NCI-H345 (cell line): ENCODE measurements at regions not wholly inside any gene's neighbourhood (a gene's known extent, or its start where the extent isn't known, plus 50 kb on each side); places are given as distances from the start of the nearest gene placed in this dataset.
"Not testable (repeated sequence)": the region's sequence is repeated elsewhere in the genome, so short reads cannot be mapped to it uniquely, and the experiment has no call there.

Experiments used
- DNase-seq: peaks from one replicate; lab custom pipeline; 2025; lab: John Stamatoyannopoulos, UW

GRCh38 chr9:589723-590122, 251.8 kb upstream of the DMRT1 start:
- DNase-seq: no peak

- no peak for DNase-seq
These were observed 250.2 kb upstream of the DMRT1 start for GRCh38 chr9:591292-591691.

DNA sequence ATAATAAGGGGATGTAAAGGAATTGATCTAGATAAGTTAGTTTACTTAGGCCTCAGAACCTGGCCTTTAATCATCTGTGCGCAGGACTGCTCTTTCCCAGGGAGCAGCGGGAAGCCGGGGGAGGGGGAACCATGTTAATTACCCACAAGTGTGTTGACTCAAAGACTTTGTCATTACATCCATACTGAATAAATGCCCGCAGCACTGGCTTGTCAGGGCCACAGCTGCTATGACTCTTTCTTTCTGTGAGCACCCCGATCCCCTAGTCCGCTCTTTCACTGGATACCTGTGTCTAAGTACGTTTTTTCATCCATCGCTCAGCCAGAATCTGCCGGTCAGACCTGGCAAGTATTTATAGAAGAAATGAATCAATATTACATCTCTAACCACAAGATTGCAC, 249.3 kb upstream of the DMRT1 start:
- no peak for DNase-seq

GRCh38 chr9:592733-593132, 248.8 kb upstream of the DMRT1 start:
- DNase-seq: no peak

GRCh38 chr9:593809-594208, 247.7 kb upstream of the DMRT1 start:
- DNase-seq: no peak

DNA sequence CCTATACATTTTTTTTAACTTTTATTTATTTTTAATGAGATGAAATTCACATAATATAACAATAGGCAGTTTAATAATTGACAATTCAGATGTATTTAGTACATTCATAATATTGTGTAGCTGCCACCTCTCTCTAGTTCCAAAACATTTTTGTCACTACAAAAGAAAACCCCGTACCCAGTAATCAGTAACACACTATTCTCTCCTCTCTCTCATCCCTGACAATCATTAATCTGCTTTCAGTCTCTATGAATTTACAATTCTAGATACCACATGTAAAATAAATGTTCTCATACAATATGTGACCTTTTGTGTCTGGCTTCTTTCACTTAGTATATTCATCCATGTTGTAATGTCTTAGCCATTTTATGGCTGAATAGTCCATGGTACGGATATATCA, 244.8 kb upstream of the DMRT1 start:
- no peak for DNase-seq

GRCh38 chr9:600006-600405, 241.5 kb upstream of the DMRT1 start:
- no peak for DNase-seq

DNA sequence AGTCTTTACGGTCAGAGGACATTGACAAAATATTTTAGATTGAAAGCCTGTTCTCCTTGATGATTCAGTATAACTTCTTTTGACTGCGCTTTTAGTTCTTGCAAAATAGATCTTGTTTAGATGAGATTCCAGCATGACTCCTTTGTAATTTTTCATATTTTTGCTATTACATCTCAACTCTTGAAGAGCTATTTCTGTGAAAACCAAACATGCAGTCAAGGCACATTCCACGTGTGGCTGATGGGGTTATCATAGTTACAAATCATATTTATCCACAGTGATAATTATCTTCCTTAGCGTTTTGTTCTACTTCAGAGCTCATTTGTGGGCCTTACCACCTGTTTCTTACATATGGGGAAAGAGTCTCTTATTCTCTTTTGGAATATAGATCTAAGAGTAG, 238.8 kb upstream of the DMRT1 start:
- no peak for DNase-seq

DNA sequence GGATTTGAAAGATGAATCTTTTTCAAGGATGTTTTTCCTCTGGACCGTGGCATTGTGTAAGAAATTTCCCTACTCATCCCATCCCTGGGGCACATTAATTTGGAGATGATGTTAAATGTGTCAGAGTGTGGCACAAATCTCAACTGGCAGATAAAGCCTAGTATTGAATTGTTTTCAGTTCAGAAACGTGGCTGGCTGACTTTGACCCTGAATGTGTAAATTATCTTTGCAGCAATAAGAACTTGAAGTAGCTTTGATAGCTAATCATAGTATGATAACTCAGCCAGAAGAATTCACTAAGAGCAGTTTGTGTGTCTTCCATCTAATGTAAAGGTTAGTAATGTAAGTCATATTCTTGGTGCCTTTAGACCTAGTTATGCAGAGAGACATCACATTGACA, 238.4 kb upstream of the DMRT1 start:
- DNase-seq: no peak

- no peak for DNase-seq
These were observed 234.1 kb upstream of the DMRT1 start for GRCh38 chr9:607417-607816.

GRCh38 chr9:613771-614347, 227.6 kb upstream of the DMRT1 start:
- DNase-seq: peak; percentile 41

GRCh38 chr9:614431-614830, 227.1 kb upstream of the DMRT1 start:
- DNase-seq: no peak

DNA sequence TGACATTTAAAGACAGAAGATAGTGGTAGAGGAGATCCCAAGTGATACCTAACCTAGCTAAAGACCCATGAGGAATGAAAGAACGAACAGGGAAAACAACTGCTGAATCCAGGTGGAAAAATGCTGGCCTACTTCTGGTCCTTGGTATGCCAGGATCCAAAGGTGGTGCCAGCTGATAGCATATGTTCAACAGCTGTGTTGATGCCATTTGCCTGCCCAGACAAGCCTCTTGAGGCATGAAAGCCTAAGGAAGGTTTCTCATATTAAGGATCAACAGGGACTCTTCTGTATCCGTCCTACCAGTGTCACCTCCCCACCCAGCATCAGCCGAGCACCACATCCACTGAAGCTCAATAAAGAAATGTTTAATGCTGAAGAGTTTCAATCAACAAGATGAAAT, 225.7 kb upstream of the DMRT1 start:
- no peak for DNase-seq

- no peak for DNase-seq
These were observed 224.8 kb upstream of the DMRT1 start for GRCh38 chr9:616694-617093.

- no peak for DNase-seq
These were observed 223.9 kb upstream of the DMRT1 start for GRCh38 chr9:617445-618085.

DNA sequence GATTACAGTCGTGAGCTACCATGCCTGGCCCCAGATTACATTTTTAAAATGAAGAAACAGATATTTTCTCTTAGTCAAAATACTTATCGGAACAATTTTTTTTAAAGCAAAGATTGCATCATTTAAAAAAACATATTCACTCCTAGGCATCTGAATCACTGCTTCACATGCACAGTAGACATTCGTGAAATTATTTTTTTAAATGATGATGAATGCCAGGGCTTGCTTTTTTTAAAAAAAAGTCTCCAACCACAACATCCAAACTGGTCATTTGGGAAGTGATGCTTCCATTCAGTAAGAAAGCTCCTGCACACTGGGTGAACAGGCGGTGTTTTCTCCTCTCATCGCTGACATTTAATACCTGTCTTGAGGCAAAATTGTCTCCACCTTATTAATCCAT, 223.0 kb upstream of the DMRT1 start:
- DNase-seq: no peak

GRCh38 chr9:621201-621855, 220.2 kb upstream of the DMRT1 start:
- DNase-seq: no peak

DNA sequence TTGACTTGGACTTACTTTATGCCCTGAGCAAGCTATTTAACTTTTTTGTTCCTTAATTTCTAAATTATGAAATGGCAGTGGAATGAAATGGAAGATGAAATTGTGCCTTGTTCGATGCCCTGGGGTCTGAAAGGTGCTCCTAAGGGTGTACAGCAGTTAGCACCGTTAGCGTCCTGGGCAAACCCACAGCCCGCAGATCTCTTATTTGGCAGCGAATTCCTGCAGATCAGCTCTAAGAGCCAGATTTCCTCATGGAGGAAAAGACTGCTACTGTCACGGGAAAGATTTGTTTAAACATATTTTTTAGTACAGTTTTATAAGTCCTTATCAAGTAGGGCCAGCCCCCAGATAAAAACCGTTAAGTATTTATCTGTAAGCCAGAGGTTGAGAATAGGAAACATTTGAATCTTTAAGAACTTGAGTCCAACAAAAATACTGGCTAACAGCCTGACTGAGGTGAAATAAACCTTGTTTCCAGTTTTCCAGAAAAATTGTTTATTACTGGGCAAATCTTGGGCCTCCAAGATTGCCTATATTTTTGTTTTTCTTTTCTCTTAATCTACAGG, 216.5 kb upstream of the DMRT1 start:
- no peak for DNase-seq

DNA sequence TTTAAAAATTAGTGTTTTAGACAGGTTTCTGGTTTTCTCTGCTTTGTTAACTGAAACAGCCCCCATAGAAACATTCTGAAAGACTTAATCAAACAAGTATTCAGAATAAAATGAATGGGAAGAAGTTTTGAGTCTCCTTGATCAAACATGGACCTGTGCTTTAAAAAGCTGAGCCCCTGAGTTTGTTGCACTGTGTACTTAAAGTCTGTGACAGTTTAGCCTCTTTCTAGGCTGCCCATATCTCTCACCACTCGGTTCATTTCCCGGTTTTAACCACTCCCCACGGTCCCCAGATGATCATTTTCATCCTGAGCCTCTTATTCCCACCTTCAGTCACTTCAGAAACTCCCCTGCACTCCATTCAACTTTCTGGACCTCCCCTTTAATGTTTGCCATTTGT, 215.9 kb upstream of the DMRT1 start:
- no peak for DNase-seq

DNA sequence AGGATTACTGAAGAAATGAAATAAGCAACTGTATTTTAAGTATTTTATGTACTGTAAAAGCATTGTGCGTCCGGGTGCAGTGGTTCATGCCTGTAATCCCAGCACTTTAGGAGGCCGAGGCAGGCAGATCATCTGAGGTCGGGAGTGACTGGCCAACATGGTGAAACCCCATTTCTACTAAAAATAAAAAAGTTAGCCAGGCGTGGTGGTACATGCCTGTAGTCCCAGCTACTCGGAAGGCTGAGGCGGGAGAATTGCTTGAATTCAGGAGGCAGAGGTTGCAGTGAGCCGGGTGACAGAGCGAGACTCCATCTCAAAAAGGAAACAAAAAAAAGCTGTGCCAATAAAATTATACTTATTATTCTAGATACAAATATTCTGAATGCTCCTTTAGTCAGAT, 215.4 kb upstream of the DMRT1 start:
- DNase-seq: not testable (repeated sequence)

- no peak for DNase-seq
These were observed 214.9 kb upstream of the DMRT1 start for GRCh38 chr9:626596-626995.

DNA sequence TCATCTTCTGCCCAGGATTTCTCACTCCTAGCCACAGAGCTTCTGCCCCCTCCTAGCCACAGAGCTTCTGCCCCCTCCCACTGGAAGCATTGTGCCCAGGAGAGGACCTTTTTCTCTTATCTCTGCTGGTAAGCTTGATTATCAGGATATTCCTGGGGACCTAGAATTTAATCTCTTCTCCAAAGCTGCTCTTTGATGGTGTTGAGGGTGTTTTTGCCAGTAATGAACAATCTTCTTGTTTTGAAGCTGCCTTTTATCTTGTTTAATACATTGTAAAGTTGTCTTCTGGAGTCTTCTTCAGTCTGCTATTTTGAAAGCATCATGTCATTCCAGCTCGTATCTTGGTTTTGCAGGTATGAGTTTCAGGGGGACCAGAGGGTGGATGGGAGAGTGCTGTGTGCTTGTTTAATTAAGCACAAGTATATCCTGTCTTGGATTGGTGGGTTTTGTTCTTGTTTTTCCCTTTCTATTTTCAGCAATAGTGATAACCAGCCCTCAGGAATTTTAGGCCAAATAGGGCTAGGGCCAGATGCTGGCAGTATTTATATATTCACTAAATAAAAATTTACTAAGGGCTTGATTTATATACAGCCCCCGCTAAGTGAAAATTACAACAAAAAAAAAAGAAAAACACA, 214.0 kb upstream of the DMRT1 start:
- DNase-seq: no peak

DNA sequence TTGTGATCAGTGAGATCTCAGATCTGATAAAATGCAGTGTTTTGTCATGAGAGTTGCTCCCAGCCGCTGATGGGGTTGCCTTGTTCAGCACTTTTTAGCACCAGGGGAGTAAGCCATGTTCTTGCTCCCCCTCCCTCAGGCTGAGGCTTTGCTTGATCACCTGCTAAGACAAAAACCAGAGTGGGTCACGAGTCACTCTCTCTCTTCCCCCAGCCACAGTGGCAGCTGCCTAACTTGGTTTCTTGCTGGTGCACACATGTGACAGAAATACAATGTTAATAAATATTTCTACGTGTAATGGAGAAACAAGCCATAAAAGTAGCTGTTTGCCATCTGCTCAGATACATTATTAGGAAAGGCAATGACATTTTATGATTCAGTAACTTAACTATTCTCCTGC, 212.4 kb upstream of the DMRT1 start:
- no peak for DNase-seq
